Endothelial cell of umbilical vein (primary cell): ENCODE measurements at regions not wholly inside any gene's neighbourhood (a gene's known extent, or its start where the extent isn't known, plus 50 kb on each side); places are given as distances from the start of the nearest gene placed in this dataset.

Experiments used
- BruUV-seq: library from RNA; stranded (reverse); fragments of 400-500 nt; replicated peaks from 2 replicates; lab custom pipeline; 2021; lab: Mats Ljungman, UMichigan
- CTCF ChIA-PET: fragments of 300-600, 350-600 bp; sonication (Branson Sonifier 250); formaldehyde crosslinking; loops from one replicate; lab custom pipeline; 2021; ENCODE audit warnings: antibody characterized with exemption, inconsistent platforms; lab: Charles Lee
- POLR2A ChIA-PET: fragments of 300-600, 350-600 bp; sonication (Branson Sonifier 250); formaldehyde crosslinking; loops from one replicate; lab custom pipeline; 2021; ENCODE audit warnings: antibody characterized with exemption, inconsistent platforms; lab: Charles Lee
- DNase-seq: peaks from one replicate; pipeline ENCODE4 v3.0.0-alpha.2; 2011; ENCODE audit warnings: low read depth, low spot score
- FAIRE-seq: peaks from 2 replicates; lab custom pipeline; 2011; peaks lifted over from hg19 to GRCh38; lab: Jason Lieb, UNC
- H2AFZ ChIP-seq: 2 replicates; pipeline ENCODE4 v1.6.0; 2012; ENCODE audit warnings: low read depth, low read length, control low read depth, inconsistent platforms
- H3K27ac ChIP-seq: 2 replicates; pipeline ENCODE4 v1.5.1; 2011; ENCODE audit warnings: low read depth, mild to moderate bottlenecking, control low read depth, low read length, moderate library complexity; ENCODE audit not compliant: insufficient read depth
- H3K27me3 ChIP-seq, 2 experiments: 2 replicates each; pipeline versions ENCODE4 v1.6.0 to v1.6.1; 2011; ENCODE audit warnings: low read length in 2 of 2, mixed read lengths in 1 of 2; ENCODE audit not compliant: control insufficient read depth in 2 of 2, insufficient read depth in 2 of 2
- H3K36me3 ChIP-seq, 2 experiments: 2 replicates in 1 of 2; 3 replicates in 1 of 2; pipeline ENCODE4 v1.5.1; 2011; ENCODE audit warnings: low read length in 2 of 2, mild to moderate bottlenecking in 1 of 2, moderate library complexity in 1 of 2; ENCODE audit not compliant: control insufficient read depth in 2 of 2, insufficient read depth in 2 of 2; ENCODE audit errors: extremely low read depth in 1 of 2
- H3K4me1 ChIP-seq: 3 replicates; pipeline ENCODE4 v1.5.1; 2011; ENCODE audit warnings: mild to moderate bottlenecking, low read length; ENCODE audit not compliant: control insufficient read depth, insufficient read depth; ENCODE audit errors: extremely low read depth
- H3K4me2 ChIP-seq: 2 replicates; pipeline ENCODE4 v1.6.1; 2011; ENCODE audit warnings: low read length, control low read depth, mixed read lengths; ENCODE audit not compliant: insufficient read depth
- H3K4me3 ChIP-seq, 3 experiments: fragments of 200-600 bp in 1 of 3; sonication (generic), shearing (Covaris generic) in 1 of 3; replicated peaks in 1 of 3; 2 replicates each; pipeline ENCODE4 v1.5.1; 2011 to 2016; ENCODE audit warnings: control low read depth in 3 of 3, low read length in 3 of 3, mild to moderate bottlenecking in 2 of 3, inconsistent platforms in 1 of 3, low read depth in 1 of 3, moderate library complexity in 1 of 3; ENCODE audit not compliant: insufficient read depth in 1 of 3
- H3K79me2 ChIP-seq: 2 replicates; pipeline ENCODE4 v1.6.0; 2012; ENCODE audit warnings: low read length, inconsistent platforms; ENCODE audit not compliant: control insufficient read depth, insufficient read depth
- H3K9ac ChIP-seq: replicated peaks from 2 replicates; pipeline ENCODE3; 2011; ENCODE audit warnings: low read length, control low read depth; ENCODE audit not compliant: insufficient read depth; ENCODE audit errors: extremely low read depth
- H3K9me1 ChIP-seq: replicated peaks from 3 replicates; pipeline ENCODE4 v1.6.0; 2011; ENCODE audit warnings: mild to moderate bottlenecking, low read length; ENCODE audit not compliant: control insufficient read depth, insufficient read depth; ENCODE audit errors: extremely low read depth
- H3K9me3 ChIP-seq: replicated peaks from 2 replicates; pipeline ENCODE4 v1.5.1; 2012; ENCODE audit warnings: low read length, inconsistent platforms; ENCODE audit not compliant: control insufficient read depth, insufficient read depth
- H4K20me1 ChIP-seq: replicated peaks from 2 replicates; pipeline ENCODE3; 2011; ENCODE audit warnings: mild to moderate bottlenecking, low read length; ENCODE audit not compliant: control insufficient read depth, insufficient read depth; ENCODE audit errors: extremely low read depth
- EZH2 ChIP-seq: IDR thresholded peaks from 2 replicates; pipeline ENCODE4 v1.6.1; 2012; ENCODE audit warnings: borderline replicate concordance, low read depth, mild to moderate bottlenecking, moderate library complexity, low read length, inconsistent platforms; ENCODE audit not compliant: severe bottlenecking
- FOS ChIP-seq: IDR thresholded peaks from 2 replicates; pipeline ENCODE4 v1.6.1; 2011; ENCODE audit warnings: mild to moderate bottlenecking, low read length, moderate library complexity, borderline replicate concordance; ENCODE audit not compliant: insufficient read depth
- GATA2 ChIP-seq: IDR thresholded peaks from 2 replicates; pipeline ENCODE4 v1.7.0; 2011; ENCODE audit warnings: low read depth, mild to moderate bottlenecking, moderate library complexity, mixed read lengths, low read length; ENCODE audit not compliant: insufficient read length, insufficient read depth
- JUN ChIP-seq: IDR thresholded peaks from 2 replicates; pipeline ENCODE4 v1.6.1; 2011; ENCODE audit warnings: borderline replicate concordance, low read depth; ENCODE audit not compliant: insufficient read length, insufficient read depth
- MYC ChIP-seq: IDR thresholded peaks from one replicate; pipeline ENCODE4 v1.6.1; 2011; ENCODE audit warnings: mild to moderate bottlenecking, low read depth, low read length
- POLR2A ChIP-seq: IDR thresholded peaks from 2 replicates; pipeline ENCODE4 v1.6.1; 2012; ENCODE audit warnings: low read depth, mild to moderate bottlenecking, control low read depth, low read length
- POLR2AphosphoS5 ChIP-seq: IDR thresholded peaks from 2 replicates; pipeline ENCODE4 v1.6.1; 2012; ENCODE audit warnings: low read depth, mild to moderate bottlenecking, control low read depth, low read length, moderate library complexity; ENCODE audit not compliant: insufficient read depth
- dilution Hi-C: fragments of 300-500 bp; cut with MboI; formaldehyde crosslinking; loops from one replicate; pipeline ENCODE4 v1.15.0; 2019; ENCODE audit warnings: low sequenced_read_pairs; ENCODE audit not compliant: extremely low pct_ligation_motif_present
- intact Hi-C: fragments of 100-400 bp; cut with micrococcal nuclease; formaldehyde crosslinking; loops from one replicate; pipeline ENCODE4 v1.10.0; 2022
- TF ChIP-seq, protein P1 (sequence below): IDR thresholded peaks from 2 replicates; pipeline ENCODE4 v1.6.1; 2011; ENCODE audit not compliant: insufficient read depth, insufficient read length
- TF ChIP-seq, protein P2 (sequence below), 2 donors: IDR thresholded peaks; 1 replicate in 1 of 2; 2 replicates in 1 of 2; pipeline ENCODE4 v1.5.1; 2011; ENCODE audit warnings: low read length in 2 of 2, mild to moderate bottlenecking in 2 of 2, moderate library complexity in 2 of 2, control low read depth in 1 of 2, inconsistent platforms in 1 of 2, low read depth in 1 of 2; ENCODE audit not compliant: insufficient read depth in 1 of 2; ENCODE audit errors: extremely low read depth in 1 of 2

DNA sequence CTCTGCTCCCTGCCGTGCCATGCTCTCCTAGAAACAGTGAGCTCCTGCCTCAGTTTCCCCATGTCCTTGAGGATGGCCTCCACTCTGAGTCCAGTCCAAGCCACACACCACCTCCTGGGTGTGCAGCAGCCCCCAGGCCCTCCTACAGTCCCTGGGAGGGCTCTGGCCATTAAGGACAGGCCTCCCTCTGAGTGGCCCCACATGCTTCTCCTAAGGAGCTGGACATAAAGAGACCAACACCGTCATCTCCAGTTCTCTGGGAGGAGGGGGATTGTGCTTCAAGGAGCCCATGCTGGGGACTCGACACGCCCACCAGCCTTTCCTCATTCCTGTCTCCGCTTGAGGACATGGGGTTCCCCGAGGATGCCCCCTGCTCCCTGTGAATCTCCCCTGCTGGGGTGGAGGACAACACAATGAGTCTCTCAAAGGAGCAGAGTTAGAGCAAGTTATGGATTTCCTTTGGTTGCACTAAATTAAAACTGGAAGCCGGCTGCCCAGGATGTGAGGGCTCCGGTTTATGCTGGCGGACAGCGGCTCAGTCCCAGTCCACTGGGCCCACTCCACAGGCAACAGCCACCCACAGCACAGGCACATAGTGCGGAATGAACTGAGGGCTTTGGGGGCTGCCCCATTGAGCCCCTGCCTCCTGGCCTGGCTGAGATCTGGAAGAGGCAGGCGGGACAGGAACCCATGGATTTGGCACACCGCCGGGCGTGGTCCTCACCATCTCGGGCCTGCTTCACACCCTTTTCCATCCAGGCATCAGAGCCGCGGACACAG is 165.6 kb upstream of the IQSEC1 start:
- intact Hi-C loops, result no loop called here
- no peaks in the 10 kb centered on the region for H3K27me3 ChIP-seq
- H3K4me3 ChIP-seq, result no peak overlapping the region
- H3K36me3 ChIP-seq, result no peaks in the 10 kb centered on the region
- H3K79me2 ChIP-seq, result no peaks in the 10 kb centered on the region
- no peaks in the 10 kb centered on the region for H3K4me1 ChIP-seq
- dilution Hi-C loops, result no loop called here
- H4K20me1 ChIP-seq, result no peaks in the 10 kb centered on the region
- H3K4me2 ChIP-seq, result no peak overlapping the region
- H3K9me3 ChIP-seq, result no peaks in the 10 kb centered on the region
- no peaks in the 10 kb centered on the region for H3K9me1 ChIP-seq
- FAIRE-seq (no peak), DNase-seq (no peak)
- H3K27ac ChIP-seq, result no peak overlapping the region
- ChIA-PET POLR2A (no interaction called here), CTCF (interaction anchor here (1.5 kb wide), 1 partner anchor 214 kb away, joined by 3 read pairs; no protein-coding TSS in a partner anchor)
- no TSS peak for BruUV-seq
- no peak overlapping the region for H3K9ac ChIP-seq
- no peak overlapping the region for H2AFZ ChIP-seq
- TF ChIP-seq FOS (no peak), EZH2 (no peak), POLR2A (no peak), MYC (no peak), JUN (no peak), GATA2 (no peak), POLR2AphosphoS5 (no peak)
- TF ChIP-seq, protein P1, sequence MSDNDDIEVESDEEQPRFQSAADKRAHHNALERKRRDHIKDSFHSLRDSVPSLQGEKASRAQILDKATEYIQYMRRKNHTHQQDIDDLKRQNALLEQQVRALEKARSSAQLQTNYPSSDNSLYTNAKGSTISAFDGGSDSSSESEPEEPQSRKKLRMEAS, result no peak
- TF ChIP-seq, protein P2, sequence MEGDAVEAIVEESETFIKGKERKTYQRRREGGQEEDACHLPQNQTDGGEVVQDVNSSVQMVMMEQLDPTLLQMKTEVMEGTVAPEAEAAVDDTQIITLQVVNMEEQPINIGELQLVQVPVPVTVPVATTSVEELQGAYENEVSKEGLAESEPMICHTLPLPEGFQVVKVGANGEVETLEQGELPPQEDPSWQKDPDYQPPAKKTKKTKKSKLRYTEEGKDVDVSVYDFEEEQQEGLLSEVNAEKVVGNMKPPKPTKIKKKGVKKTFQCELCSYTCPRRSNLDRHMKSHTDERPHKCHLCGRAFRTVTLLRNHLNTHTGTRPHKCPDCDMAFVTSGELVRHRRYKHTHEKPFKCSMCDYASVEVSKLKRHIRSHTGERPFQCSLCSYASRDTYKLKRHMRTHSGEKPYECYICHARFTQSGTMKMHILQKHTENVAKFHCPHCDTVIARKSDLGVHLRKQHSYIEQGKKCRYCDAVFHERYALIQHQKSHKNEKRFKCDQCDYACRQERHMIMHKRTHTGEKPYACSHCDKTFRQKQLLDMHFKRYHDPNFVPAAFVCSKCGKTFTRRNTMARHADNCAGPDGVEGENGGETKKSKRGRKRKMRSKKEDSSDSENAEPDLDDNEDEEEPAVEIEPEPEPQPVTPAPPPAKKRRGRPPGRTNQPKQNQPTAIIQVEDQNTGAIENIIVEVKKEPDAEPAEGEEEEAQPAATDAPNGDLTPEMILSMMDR (IDR thresholded peaks at IDR 0.05; ENCODE audit: extremely low read depth in 1 of 2, insufficient read depth in 1 of 2, low read depth in 1 of 2, low read length in 2 of 2), result no peak
